ENCODE measurements at regions not wholly inside any gene's neighbourhood (a gene's known extent, or its start where the extent isn't known, plus 50 kb on each side); places are given as distances from the start of the nearest gene placed in this dataset.

GRCh38 chr3:5769825-5770224, 582.3 kb downstream of the EDEM1 start:
- Histone ChIP-seq H3K9ac (ENCODE audit: insufficient read depth in 1 of 2, low read depth in 2 of 2, low read length in 2 of 2) (no peak overlapping the region; a peak in 1 of 4 replicates), H3K9me3 (replicated peaks; ENCODE audit: control insufficient read depth, insufficient read depth, low read depth, low read length) (no peaks in the 10 kb centered on the region), H3K4me3 (no peak overlapping the region), H3K4me2 (ENCODE audit: insufficient read depth, low read length) (no peak overlapping the region), H3K4me1 (replicated peaks in 1 of 2; ENCODE audit: control insufficient read depth in 2 of 2, insufficient read depth in 2 of 2, low read length in 2 of 2) (peaks cover 9 to 26% of the 10 kb centered on the region in 2 experiments), H2AFZ (ENCODE audit: low read depth, low read length) (peak overlapping the region; percentile 53), H4K20me1 (replicated peaks; ENCODE audit: control insufficient read depth, insufficient read depth, low read length) (no peaks in the 10 kb centered on the region), H3K27me3 (ENCODE audit: control insufficient read depth in 2 of 2, insufficient read depth in 2 of 2, low read length in 2 of 2) (no peaks in the 10 kb centered on the region), H3K27ac (ENCODE audit: extremely low read depth, low read depth, low read length) (no peak overlapping the region), H3K79me2 (ENCODE audit: control insufficient read depth, insufficient read depth, low read length) (no peaks in the 10 kb centered on the region), H3K36me3 (ENCODE audit: control insufficient read depth, insufficient read depth, low read length) (no peaks in the 10 kb centered on the region), H3K9me1 (ENCODE audit: control insufficient read depth, insufficient read depth, low read length) (no peaks in the 10 kb centered on the region)
- FAIRE-seq (no peak), DNase-seq (ENCODE audit: extremely low read depth in 1 of 4, low spot score in 3 of 4) (peak in 2 of 4 experiments; percentile 31 to 51), ATAC-seq (peak; percentile 75)
- BruUV-seq (replicated peaks): no TSS peak
- 38% methylated on average over 5 of the region's 5 CpGs for WGBS (ENCODE audit: insufficient coverage, low coverage, missing lambda C conversion rate)
- ChIA-PET CTCF (ENCODE audit: low intra/inter-chr PET ratio) (no interaction called here), POLR2A (interaction anchor here (0.7 to 1.3 kb wide), 2 partner anchors 8 to 14 kb away, joined by 3 read pairs; no protein-coding TSS in a partner anchor)
- in situ Hi-C loops (cut with MboI) (no loop called here), intact Hi-C loops (cut with micrococcal nuclease) (loop anchor here (10.0 kb wide), 1 partner anchor 745 kb away; no protein-coding TSS in a partner anchor)
- peak in 2 of 3 experiments; percentile 28 to 33; a peak in 3 of 6 replicates for TF ChIP-seq CTCF (IDR thresholded peaks at IDR 0.05 in 2 of 3, conservative IDR thresholded peaks at IDR 0.05 in 1 of 3; ENCODE audit: insufficient read depth in 2 of 3, low read depth in 1 of 3, low read length in 3 of 3)
- TF ChIP-seq E2F1 (CRISPR knock-in tag; IDR thresholded peaks at IDR 0.05): no peak
- no peak for TF ChIP-seq IRF2 (CRISPR knock-in tag; IDR thresholded peaks at IDR 0.05)
- no peak for TF ChIP-seq HINFP (tag; conservative IDR thresholded peaks at IDR 0.05; ENCODE audit: low read depth)
- TF ChIP-seq MXI1 (IDR thresholded peaks at IDR 0.05; ENCODE audit: low read depth, low read length): no peak
- TF ChIP-seq SIRT6 (IDR thresholded peaks at IDR 0.05; ENCODE audit: low read depth, low read length): no peak
- TF ChIP-seq ZFP30 (CRISPR knock-in tag; IDR thresholded peaks at IDR 0.05; ENCODE audit: borderline replicate concordance): no peak
- no peak for TF ChIP-seq ZNF174 (CRISPR knock-in tag; IDR thresholded peaks at IDR 0.05)
- no peak for TF ChIP-seq ZNF121 (CRISPR knock-in tag; conservative IDR thresholded peaks at IDR 0.05)
- peak; percentile 13 for TF ChIP-seq CTCFL (IDR thresholded peaks at IDR 0.05; ENCODE audit: borderline replicate concordance, insufficient read depth, low read depth, low read length, poor library complexity, severe bottlenecking)
- no peak for TF ChIP-seq ZNF76 (CRISPR knock-in tag; IDR thresholded peaks at IDR 0.05; ENCODE audit: borderline replicate concordance)
- TF ChIP-seq GTF3C2 (IDR thresholded peaks at IDR 0.05; ENCODE audit: borderline replicate concordance, extremely low read depth, insufficient read length): no peak
